ENCODE measurements at regions not wholly inside any gene's neighbourhood (a gene's known extent, or its start where the extent isn't known, plus 50 kb on each side); places are given as distances from the start of the nearest gene placed in this dataset.
"Not testable (repeated sequence)": the region's sequence is repeated elsewhere in the genome, so short reads cannot be mapped to it uniquely, and the experiment has no call there.

GRCh38 chr4:66017671-66018070, 347.4 kb upstream of the EPHA5 start:
- TF ChIP-seq CTCF (conservative IDR thresholded peaks at IDR 0.05; ENCODE audit: low read depth, low read length) = no peak
- no peak overlapping the region for H3K4me3 ChIP-seq (ENCODE audit: low read depth, low read length)
- no peak for DNase-seq (ENCODE audit: low read depth)

GRCh38 chr4:66016240-66016639, 346.0 kb upstream of the EPHA5 start:
- DNase-seq (ENCODE audit: low read depth) = no peak
- TF ChIP-seq CTCF (conservative IDR thresholded peaks at IDR 0.05; ENCODE audit: low read depth, low read length) = no peak
- no peak overlapping the region for H3K4me3 ChIP-seq (ENCODE audit: low read depth, low read length)

- no peak for DNase-seq (ENCODE audit: low read depth)
- no peak for TF ChIP-seq CTCF (conservative IDR thresholded peaks at IDR 0.05; ENCODE audit: low read depth, low read length)
- no peak overlapping the region for H3K4me3 ChIP-seq (ENCODE audit: low read depth, low read length)
Observed at GRCh38 chr4:66014146-66014765, 344.0 kb upstream of the EPHA5 start.

GRCh38 chr4:66000510-66001117, 330.3 kb upstream of the EPHA5 start:
- DNase-seq (ENCODE audit: low read depth) = no peak

GRCh38 chr4:65999518-65999871, 329.2 kb upstream of the EPHA5 start:
- H3K4me3 ChIP-seq (ENCODE audit: low read depth, low read length) = no peak overlapping the region
- DNase-seq (ENCODE audit: low read depth) = no peak
- TF ChIP-seq CTCF (conservative IDR thresholded peaks at IDR 0.05; ENCODE audit: low read depth, low read length) = no peak

More at GRCh38 chr4:66000510-66001117, 330.3 kb upstream of the EPHA5 start:
- TF ChIP-seq CTCF (conservative IDR thresholded peaks at IDR 0.05; ENCODE audit: low read depth, low read length) = no peak
- no peak overlapping the region for H3K4me3 ChIP-seq (ENCODE audit: low read depth, low read length)

GRCh38 chr4:65998807-65999517, 328.7 kb upstream of the EPHA5 start:
- not testable (repeated sequence) for DNase-seq (ENCODE audit: low read depth); H3K4me3 ChIP-seq (ENCODE audit: low read depth, low read length)

- no peak for DNase-seq (ENCODE audit: low read depth)
- no peak for TF ChIP-seq CTCF (conservative IDR thresholded peaks at IDR 0.05; ENCODE audit: low read depth, low read length)
- no peak overlapping the region for H3K4me3 ChIP-seq (ENCODE audit: low read depth, low read length)
Observed at GRCh38 chr4:65983061-65983460, 312.8 kb upstream of the EPHA5 start.
